Activated CD4-positive, alpha-beta T cell treated with anti-CD3 and anti-CD28 coated beads for 4 hours (primary cell): ENCODE measurements at regions not wholly inside any gene's neighbourhood (a gene's known extent, or its start where the extent isn't known, plus 50 kb on each side); places are given as distances from the start of the nearest gene placed in this dataset.
"Not testable (repeated sequence)": the region's sequence is repeated elsewhere in the genome, so short reads cannot be mapped to it uniquely, and the experiment has no call there.

Source experiments
- DNase-seq, 2 donors: peaks; one replicate each; pipeline ENCODE4 v3.0.0-alpha.2; 2020

- no peak for DNase-seq
Measured at GRCh38 chr4:138790706-138791340, 224.8 kb upstream of the NOCT start.

DNA sequence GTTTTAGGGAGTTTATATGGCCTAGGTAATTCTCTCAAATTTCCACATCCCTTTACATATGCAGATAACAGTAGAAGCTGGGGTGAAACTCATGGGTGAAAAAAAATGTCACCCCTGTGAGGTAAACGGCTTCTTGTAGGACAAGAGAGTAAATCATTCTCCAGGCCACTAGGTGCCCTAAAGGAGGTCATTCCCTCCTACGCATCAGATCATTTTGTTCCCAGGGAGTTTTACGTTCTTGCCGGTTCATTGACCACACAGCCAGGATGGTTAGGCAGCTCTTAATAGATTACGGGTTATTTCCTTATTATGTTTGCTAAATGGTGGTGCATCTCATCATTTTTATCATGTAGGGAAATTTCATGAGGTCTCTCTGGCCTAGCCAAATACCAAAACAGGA lies 225.8 kb upstream of the NOCT start:
- no peak for DNase-seq

DNA sequence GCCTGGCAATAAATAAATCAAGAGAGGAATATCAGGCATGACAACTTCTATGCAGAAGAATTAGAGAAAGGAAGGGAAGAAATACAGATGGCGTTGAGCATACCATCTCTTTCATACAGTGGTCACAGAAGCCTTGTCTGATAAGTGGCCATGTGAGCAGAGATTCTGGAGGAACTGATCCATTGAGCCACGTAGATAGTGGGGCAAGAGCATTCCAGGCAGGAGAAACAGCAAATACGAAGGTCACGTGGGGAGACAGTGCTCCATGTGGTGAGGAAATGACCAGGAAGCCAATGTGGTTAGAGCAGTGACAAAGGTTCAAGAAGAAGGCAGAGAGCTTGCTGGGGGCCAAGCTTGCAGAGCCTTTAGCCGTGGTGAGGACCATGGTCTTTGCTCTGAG lies 226.7 kb upstream of the NOCT start:
- no peak for DNase-seq

DNA sequence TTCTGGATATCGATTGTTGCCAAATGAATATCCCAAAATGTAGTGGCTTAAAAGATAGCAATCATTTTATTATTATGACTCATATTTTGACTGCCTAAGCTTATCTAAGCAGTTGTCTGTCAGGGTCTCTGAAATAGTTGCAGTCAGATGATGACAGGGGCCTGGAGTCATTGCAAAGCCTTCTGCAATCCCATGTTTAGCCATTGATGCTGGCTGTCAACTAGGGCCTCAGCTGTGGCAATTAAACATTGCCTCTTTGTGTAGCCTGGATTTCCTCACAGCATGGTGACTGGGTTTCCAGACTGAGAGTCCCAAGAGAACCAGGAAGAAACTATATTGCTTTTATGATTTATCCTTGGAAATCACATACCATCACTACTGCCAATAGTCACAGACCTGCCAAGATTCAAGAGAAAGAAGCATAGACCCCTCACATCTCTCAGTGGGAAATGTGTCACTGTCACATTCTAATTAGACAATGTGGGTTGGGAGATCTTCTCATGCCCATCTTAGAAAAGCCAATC lies 227.3 kb upstream of the NOCT start:
- no peak for DNase-seq

DNA sequence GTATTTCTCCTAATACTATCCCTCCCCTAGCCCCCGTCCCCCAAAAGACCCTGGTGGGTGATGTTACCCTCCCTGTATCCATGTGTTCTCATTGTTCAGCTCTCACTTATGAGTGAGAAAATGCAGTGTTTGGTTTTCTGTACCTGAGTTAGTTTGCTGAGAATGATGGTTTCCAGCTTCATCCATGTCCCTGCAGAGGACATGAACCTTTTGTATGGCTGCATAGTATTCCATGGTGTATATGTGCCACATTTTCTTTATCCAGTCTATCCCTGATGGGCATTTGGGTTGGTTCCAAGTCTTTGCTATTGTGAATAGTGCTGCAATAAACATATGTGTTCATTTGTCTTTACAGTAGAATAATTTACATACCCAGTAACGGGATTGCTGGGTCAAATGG lies 235.8 kb upstream of the NOCT start:
- not testable (repeated sequence) for DNase-seq

GRCh38 chr4:138775890-138776289 lies 239.7 kb upstream of the NOCT start:
- DNase-seq = no peak

DNA sequence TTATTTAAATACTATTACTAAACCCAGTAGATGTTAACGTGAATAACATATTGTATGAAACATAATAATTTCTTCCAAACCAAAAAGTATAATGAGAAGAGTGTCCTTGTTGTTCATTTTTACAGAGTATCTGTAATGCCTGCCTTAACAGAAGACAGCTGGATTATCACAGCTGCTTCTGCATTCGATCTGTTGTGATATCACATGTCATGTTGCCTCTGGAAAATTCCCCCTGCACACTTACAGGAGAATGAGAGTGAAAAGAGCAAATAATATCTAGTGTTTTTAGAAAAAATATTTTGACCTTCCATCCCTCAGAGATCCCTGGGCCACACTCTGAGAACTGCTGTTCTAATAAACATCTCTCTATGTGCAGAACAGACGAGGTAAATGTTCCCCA lies 240.1 kb upstream of the NOCT start:
- no peak for DNase-seq

- DNase-seq = no peak
Measured at GRCh38 chr4:138774940-138775339, 240.6 kb upstream of the NOCT start.

DNA sequence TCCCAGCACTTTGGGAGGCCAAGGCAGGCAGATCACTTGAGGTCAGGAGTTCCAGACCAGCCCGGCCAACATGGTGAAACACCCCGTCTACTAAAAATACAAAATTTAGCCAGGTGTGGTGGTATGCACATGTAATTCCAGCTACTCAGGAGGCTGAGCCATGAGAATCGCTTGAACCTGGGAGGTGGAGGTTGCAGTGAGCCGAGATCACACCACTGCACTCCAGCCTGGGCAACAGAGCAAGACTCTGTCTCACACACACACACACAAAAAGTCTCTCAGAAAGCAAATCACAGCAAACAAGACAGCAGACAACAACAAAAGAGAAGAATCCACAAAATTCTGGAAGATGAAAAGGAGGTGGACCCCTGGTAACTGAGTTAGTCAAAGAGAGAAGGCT lies 241.5 kb upstream of the NOCT start:
- not testable (repeated sequence) for DNase-seq

- no peak for DNase-seq
Measured at GRCh38 chr4:138773321-138773720, 242.3 kb upstream of the NOCT start.

GRCh38 chr4:138772366-138772765 lies 243.2 kb upstream of the NOCT start:
- DNase-seq = no peak

DNA sequence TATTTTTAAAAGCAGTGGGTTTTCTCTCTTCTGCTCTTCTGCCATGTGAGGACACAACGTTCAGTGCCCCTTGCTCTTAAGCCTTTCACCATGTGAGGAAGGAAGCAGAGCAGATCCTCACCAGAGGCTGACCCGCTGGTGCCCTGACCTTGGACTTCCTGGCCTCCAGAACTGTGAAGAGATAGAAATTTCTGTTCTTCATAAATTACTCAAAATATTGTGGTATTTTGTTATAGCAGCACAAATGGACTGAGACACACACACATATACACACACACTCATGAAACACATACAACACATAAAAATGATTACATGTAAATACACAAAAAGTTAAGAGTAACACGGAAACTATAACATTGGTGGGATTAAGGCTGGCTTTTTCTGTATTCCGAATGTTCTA lies 244.8 kb upstream of the NOCT start:
- no peak for DNase-seq

- DNase-seq = no peak
Measured at GRCh38 chr4:138766332-138766731, 249.2 kb upstream of the NOCT start.

- no peak for DNase-seq
Measured at GRCh38 chr4:138765442-138765841, 250.1 kb upstream of the NOCT start.

GRCh38 chr4:138761638-138762220 lies 253.9 kb upstream of the NOCT start:
- no peak for DNase-seq

- no peak for DNase-seq
Measured at GRCh38 chr4:138759554-138759902, 256.1 kb upstream of the NOCT start.

DNA sequence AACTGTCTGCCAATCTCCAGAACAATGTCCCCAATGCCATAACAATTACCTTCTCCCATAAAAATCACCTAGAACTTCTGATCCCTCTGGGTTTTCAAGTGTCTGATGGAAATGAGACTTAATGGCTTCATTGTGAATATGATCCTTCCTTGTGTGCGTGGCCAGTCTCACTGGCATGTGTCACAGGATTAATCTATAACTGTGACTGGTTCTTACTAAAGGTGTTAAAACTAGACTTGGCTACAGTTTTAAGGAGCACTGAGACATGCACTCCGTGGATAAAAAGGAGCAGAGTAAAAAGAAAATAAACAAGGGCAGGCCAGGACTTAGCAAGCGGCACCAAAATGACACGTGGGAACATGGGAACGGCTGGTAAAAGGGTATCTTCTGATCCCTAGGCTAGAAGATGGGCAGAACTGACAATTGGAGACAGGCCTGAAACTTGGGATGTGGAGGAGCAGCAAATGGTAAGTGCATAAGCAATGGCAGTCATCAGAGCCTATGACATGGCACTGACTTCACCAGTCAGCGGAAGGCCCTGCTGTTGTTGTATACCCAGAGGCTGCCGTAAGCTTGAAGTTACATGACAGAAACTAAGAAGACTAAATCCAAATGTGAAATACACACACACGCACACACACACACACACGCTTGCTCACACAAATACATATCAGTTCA lies 256.6 kb upstream of the NOCT start:
- DNase-seq = no peak

GRCh38 chr4:138758196-138758595 lies 257.4 kb upstream of the NOCT start:
- DNase-seq = no peak

DNA sequence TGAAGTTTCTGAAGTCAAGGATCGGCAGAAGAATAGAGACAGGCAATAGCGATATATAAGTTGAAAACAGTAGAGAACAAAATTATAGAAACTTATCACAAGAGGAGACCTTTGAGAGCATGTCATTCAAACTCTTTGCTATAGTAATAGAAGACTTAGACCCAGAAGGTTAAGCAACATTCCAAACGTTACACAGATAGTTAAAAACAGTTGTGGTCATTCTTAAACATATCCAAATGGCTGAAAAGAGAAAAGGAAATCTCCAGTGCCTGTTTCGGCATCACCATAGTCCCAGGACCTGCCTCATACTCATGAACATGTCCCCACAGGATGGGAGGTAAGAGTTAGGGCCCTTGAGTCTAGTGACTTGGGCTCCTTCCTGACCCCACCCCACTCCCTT lies 258.1 kb upstream of the NOCT start:
- no peak for DNase-seq

DNA sequence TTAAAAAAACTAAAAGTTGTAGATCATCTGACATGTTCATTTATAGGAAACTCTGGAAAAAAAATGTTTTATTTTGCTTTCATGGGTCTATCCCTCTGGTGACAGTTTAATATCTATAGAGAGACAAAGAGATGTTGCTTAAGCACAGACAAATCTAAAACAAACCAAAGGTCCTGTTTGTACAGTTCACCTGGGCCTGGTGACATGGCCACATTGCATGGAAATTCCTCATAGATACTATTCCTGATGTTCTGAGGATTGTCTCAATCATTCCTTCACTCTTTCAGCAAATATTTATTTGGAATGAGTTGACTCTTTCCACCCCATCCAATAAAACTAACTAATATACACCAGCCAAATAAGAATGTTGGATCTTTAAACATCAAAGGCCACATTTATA lies 259.1 kb upstream of the NOCT start:
- DNase-seq = no peak

DNA sequence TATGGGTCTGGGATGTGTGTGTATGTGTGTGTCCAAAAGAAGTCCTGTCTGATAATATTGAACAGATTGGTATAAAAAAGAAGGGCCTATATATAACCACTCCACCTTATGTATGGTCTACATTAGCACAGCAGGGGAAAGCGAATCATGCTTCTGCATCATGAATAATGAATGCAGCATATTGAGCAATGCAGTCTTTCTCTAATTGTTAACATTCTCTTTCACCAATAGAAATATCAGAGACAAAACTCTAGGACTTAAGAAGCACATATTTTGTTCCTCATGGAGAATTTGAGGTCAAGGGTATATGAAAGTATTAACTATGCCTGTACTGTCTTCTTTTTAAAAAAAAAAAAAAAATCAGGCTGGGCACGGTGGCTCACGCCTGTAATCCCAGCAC lies 264.3 kb upstream of the NOCT start:
- DNase-seq = no peak

- no peak for DNase-seq
Measured at GRCh38 chr4:138749303-138749702, 266.3 kb upstream of the NOCT start.

- no peak for DNase-seq
Measured at GRCh38 chr4:138741766-138742377, 273.7 kb upstream of the NOCT start.
